ENCODE measurements at regions not wholly inside any gene's neighbourhood (a gene's known extent, or its start where the extent isn't known, plus 50 kb on each side); places are given as distances from the start of the nearest gene placed in this dataset.

GRCh38 chr4:126298271-126298670, 983.5 kb downstream of the FAT4 start:
- no peak for TF ChIP-seq HNF4A (conservative IDR thresholded peaks at IDR 0.05)
- no peak for TF ChIP-seq ZBTB33 (IDR thresholded peaks at IDR 0.05)
- no peak for TF ChIP-seq FOXA2 (IDR thresholded peaks at IDR 0.05)
- TF ChIP-seq RXRA (IDR thresholded peaks at IDR 0.05) = no peak
- TF ChIP-seq, protein P1, sequence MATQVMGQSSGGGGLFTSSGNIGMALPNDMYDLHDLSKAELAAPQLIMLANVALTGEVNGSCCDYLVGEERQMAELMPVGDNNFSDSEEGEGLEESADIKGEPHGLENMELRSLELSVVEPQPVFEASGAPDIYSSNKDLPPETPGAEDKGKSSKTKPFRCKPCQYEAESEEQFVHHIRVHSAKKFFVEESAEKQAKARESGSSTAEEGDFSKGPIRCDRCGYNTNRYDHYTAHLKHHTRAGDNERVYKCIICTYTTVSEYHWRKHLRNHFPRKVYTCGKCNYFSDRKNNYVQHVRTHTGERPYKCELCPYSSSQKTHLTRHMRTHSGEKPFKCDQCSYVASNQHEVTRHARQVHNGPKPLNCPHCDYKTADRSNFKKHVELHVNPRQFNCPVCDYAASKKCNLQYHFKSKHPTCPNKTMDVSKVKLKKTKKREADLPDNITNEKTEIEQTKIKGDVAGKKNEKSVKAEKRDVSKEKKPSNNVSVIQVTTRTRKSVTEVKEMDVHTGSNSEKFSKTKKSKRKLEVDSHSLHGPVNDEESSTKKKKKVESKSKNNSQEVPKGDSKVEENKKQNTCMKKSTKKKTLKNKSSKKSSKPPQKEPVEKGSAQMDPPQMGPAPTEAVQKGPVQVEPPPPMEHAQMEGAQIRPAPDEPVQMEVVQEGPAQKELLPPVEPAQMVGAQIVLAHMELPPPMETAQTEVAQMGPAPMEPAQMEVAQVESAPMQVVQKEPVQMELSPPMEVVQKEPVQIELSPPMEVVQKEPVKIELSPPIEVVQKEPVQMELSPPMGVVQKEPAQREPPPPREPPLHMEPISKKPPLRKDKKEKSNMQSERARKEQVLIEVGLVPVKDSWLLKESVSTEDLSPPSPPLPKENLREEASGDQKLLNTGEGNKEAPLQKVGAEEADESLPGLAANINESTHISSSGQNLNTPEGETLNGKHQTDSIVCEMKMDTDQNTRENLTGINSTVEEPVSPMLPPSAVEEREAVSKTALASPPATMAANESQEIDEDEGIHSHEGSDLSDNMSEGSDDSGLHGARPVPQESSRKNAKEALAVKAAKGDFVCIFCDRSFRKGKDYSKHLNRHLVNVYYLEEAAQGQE (IDR thresholded peaks at IDR 0.05) = no peak
- no peaks in the 10 kb centered on the region for H3K4me1 ChIP-seq (ENCODE audit: control insufficient read depth in 4 of 4, insufficient read depth in 4 of 4, low read length in 3 of 4)
- no peak overlapping the region for H3K9ac ChIP-seq (ENCODE audit: low read depth in 1 of 2, low read length in 2 of 2)
- H3K27ac ChIP-seq (ENCODE audit: low read depth in 1 of 2, low read length in 2 of 2) = no peak overlapping the region
- no peaks in the 10 kb centered on the region for H3K36me3 ChIP-seq (ENCODE audit: control insufficient read depth in 4 of 4, insufficient read depth in 3 of 4, low read depth in 1 of 4, low read length in 3 of 4)
- H3K27me3 ChIP-seq (ENCODE audit: control insufficient read depth in 4 of 4, insufficient read depth in 4 of 4, low read length in 3 of 4) = no peaks in the 10 kb centered on the region
- H3K4me3 ChIP-seq (ENCODE audit: low read depth in 1 of 3, low read length in 3 of 3) = no peak overlapping the region
- H3K9me3 ChIP-seq (ENCODE audit: control insufficient read depth in 4 of 4, low read length in 3 of 4) = peaks cover 0 to 3% (median 2%) of the 10 kb centered on the region in 4 donors
- 82% methylated on average over 1 of the region's 1 CpG for WGBS
- no peak for DNase-seq (ENCODE audit: low spot score)

DNA sequence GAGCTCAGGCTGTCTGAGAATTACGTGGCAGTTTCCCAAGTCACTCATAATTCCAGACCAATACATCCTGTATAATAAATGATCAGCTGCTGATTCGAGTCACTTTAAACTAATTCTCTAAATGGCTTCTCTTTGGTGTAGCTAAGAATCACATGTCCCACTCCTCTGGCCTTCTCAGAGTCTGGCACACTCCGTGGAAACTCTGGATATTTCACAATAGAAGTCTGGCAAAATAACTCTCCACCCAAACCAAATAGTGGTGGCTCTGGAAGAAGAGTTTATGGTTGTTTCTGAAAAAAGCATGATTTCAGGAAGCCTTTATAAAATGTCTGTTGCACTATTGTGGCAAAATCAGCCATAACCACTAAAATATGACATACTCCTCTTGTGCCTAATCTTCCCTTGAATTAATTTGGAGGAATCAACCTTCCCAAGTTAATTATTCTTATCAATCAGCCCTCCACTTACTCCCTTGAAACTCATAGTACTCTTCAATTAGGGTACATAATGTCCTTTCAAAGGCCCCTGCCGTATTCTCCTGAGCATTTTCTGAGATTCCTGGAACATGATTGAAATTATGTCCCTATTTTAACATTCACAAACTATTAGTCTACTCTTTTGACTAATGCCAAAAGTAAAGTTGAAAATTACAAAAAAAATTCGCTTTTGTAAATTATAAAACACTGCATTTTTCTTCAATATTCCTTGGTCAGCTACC, 991.6 kb downstream of the FAT4 start:
- H3K9me3 ChIP-seq (ENCODE audit: control insufficient read depth in 4 of 4, low read length in 3 of 4) = peaks cover 0 to 3% (median 0%) of the 10 kb centered on the region in 4 donors
- no peak for TF ChIP-seq GABPA (IDR thresholded peaks at IDR 0.05 in 1 of 2, conservative IDR thresholded peaks at IDR 0.05 in 1 of 2)
- TF ChIP-seq JUND (IDR thresholded peaks at IDR 0.05) = no peak
- TF ChIP-seq EGR1 (IDR thresholded peaks at IDR 0.05; ENCODE audit: low read depth in 2 of 2) = no peak
- TF ChIP-seq RXRA (IDR thresholded peaks at IDR 0.05) = no peak
- TF ChIP-seq, protein P1 (IDR thresholded peaks at IDR 0.05) = no peak
- no peak for TF ChIP-seq NR2F2 (IDR thresholded peaks at IDR 0.05)
- TF ChIP-seq SP1 (IDR thresholded peaks at IDR 0.05) = no peak
- TF ChIP-seq ATF3 (IDR thresholded peaks at IDR 0.05) = no peak
- TF ChIP-seq FOXA1 (IDR thresholded peaks at IDR 0.05) = no peak
- TF ChIP-seq RAD21 (IDR thresholded peaks at IDR 0.05) = no peak
- no peak for TF ChIP-seq CTCF (IDR thresholded peaks at IDR 0.05; ENCODE audit: low read depth, low read length, missing input control)
- no peak for TF ChIP-seq YY1 (IDR thresholded peaks at IDR 0.05)
- no peak for TF ChIP-seq ZBTB33 (IDR thresholded peaks at IDR 0.05)
- TF ChIP-seq MAX (IDR thresholded peaks at IDR 0.05) = no peak
- no peak for TF ChIP-seq HNF4A (conservative IDR thresholded peaks at IDR 0.05)
- no peak for TF ChIP-seq FOXA2 (IDR thresholded peaks at IDR 0.05)
- no peak for TF ChIP-seq HNF4G (IDR thresholded peaks at IDR 0.05)
- TF ChIP-seq TAF1 (conservative IDR thresholded peaks at IDR 0.05) = no peak
- WGBS = 55% methylated on average over 5 of the region's 5 CpGs
- no peaks in the 10 kb centered on the region for H3K36me3 ChIP-seq (ENCODE audit: control insufficient read depth in 4 of 4, insufficient read depth in 3 of 4, low read depth in 1 of 4, low read length in 3 of 4)
- no peak overlapping the region for H3K27ac ChIP-seq (ENCODE audit: low read depth in 1 of 2, low read length in 2 of 2)
- DNase-seq (ENCODE audit: low spot score) = no peak
- H3K4me3 ChIP-seq (ENCODE audit: low read depth in 1 of 3, low read length in 3 of 3) = no peak overlapping the region
- no peaks in the 10 kb centered on the region for H3K4me1 ChIP-seq (ENCODE audit: control insufficient read depth in 4 of 4, insufficient read depth in 4 of 4, low read length in 3 of 4)
- H3K27me3 ChIP-seq (ENCODE audit: control insufficient read depth in 4 of 4, insufficient read depth in 4 of 4, low read length in 3 of 4) = no peaks in the 10 kb centered on the region
- no peak overlapping the region for H3K9ac ChIP-seq (ENCODE audit: low read depth in 1 of 2, low read length in 2 of 2)
